ENCODE measurements at regions not wholly inside any gene's neighbourhood (a gene's known extent, or its start where the extent isn't known, plus 50 kb on each side); places are given as distances from the start of the nearest gene placed in this dataset.

- BruUV-seq (replicated peaks), result no TSS peak
- Histone ChIP-seq H3K27me3 (ENCODE audit: low read length) (peaks cover 6% of the 10 kb centered on the region; the same call in 1 of the 2 replicates), H3K4me1 (ENCODE audit: insufficient read depth, low read length) (no peaks in the 10 kb centered on the region), H3K4me2 (ENCODE audit: low read length) (no peak overlapping the region), H3K79me2 (ENCODE audit: low read length) (no peaks in the 10 kb centered on the region), H3K9ac (ENCODE audit: low read length) (no peak overlapping the region), H3K27ac (ENCODE audit: low read length) (no peak overlapping the region), H3K9me2 (replicated peaks; ENCODE audit: low read length) (no peaks in the 10 kb centered on the region), H3F3A (ENCODE audit: low read length, unreplicated experiment) (no peaks in the 10 kb centered on the region), H3K36me3 (ENCODE audit: low read depth, low read length) (no peaks in the 10 kb centered on the region), H3K9me3 (ENCODE audit: low read length) (no peaks in the 10 kb centered on the region), H4K20me1 (ENCODE audit: low read length) (no peaks in the 10 kb centered on the region), H3K4me3 (ENCODE audit: low read length) (no peak overlapping the region), H2AFZ (ENCODE audit: low read length) (no peak overlapping the region)
- no peak for ATAC-seq
- no peak for TF ChIP-seq EZH2phosphoT487 (IDR thresholded peaks at IDR 0.05; ENCODE audit: borderline replicate concordance, low read length)
- TF ChIP-seq EZH2 (IDR thresholded peaks at IDR 0.05; ENCODE audit: low read length, unreplicated experiment), result no peak
- no peak for TF ChIP-seq CTCF (conservative IDR thresholded peaks at IDR 0.05; ENCODE audit: low read depth, low read length)
- ChIA-PET CTCF (no interaction called here), POLR2A (ENCODE audit: unreplicated experiment) (no interaction called here)
- no peak for DNase-seq
- intact Hi-C loops (cut with micrococcal nuclease), result no loop called here
Observed at GRCh38 chr10:24157567-24157966, 51.4 kb upstream of the KIAA1217 start.
